MCF 10A (cell line): ENCODE measurements at regions not wholly inside any gene's neighbourhood (a gene's known extent, or its start where the extent isn't known, plus 50 kb on each side); places are given as distances from the start of the nearest gene placed in this dataset.
"Not testable (repeated sequence)": the region's sequence is repeated elsewhere in the genome, so short reads cannot be mapped to it uniquely, and the experiment has no call there.

Experiments used
- BruUV-seq: library from RNA; stranded (reverse); fragments of 400-500 nt; replicated peaks from 2 replicates; lab custom pipeline; 2021; lab: Mats Ljungman, UMichigan
- CTCF ChIA-PET: fragments of 300-600 bp; sonication (Branson Sonifier 250); formaldehyde crosslinking; extraction: SDS; loops from one replicate; lab custom pipeline; 2021; ENCODE audit warnings: antibody characterized with exemption, inconsistent platforms; lab: Yijun Ruan, JAX
- POLR2A ChIA-PET: fragments of 300-600, 350-650 bp; sonication (Branson Sonifier 250); formaldehyde crosslinking; extraction: SDS; loops from one replicate; lab custom pipeline; 2020; ENCODE audit warnings: antibody characterized with exemption, inconsistent platforms; lab: Yijun Ruan, JAX
- DNase-seq: peaks from one replicate; pipeline ENCODE4 v3.0.0-alpha.2; 2018; ENCODE audit not compliant: unreplicated experiment
- H3K27ac Mint-ChIP-seq: one replicate; pipeline ENCODE4 v1.8.0; 2022; ENCODE audit warnings: mild to moderate bottlenecking, low read depth, mixed read lengths; ENCODE audit not compliant: unreplicated experiment
- H3K27me3 Mint-ChIP-seq: one replicate; pipeline ENCODE4 v1.8.0; 2022; ENCODE audit warnings: mixed read lengths; ENCODE audit not compliant: insufficient read depth, unreplicated experiment
- H3K36me3 Mint-ChIP-seq: one replicate; pipeline ENCODE4 v1.8.0; 2022; ENCODE audit warnings: mild to moderate bottlenecking, moderate library complexity, mixed read lengths; ENCODE audit not compliant: insufficient read depth, unreplicated experiment
- H3K4me1 Mint-ChIP-seq: one replicate; pipeline ENCODE4 v1.8.0; 2022; ENCODE audit warnings: mixed read lengths; ENCODE audit not compliant: insufficient read depth, unreplicated experiment
- H3K4me3 Mint-ChIP-seq: one replicate; pipeline ENCODE4 v1.8.0; 2022; ENCODE audit warnings: mild to moderate bottlenecking, moderate library complexity, mixed read lengths; ENCODE audit not compliant: unreplicated experiment
- H3K9me3 Mint-ChIP-seq: one replicate; pipeline ENCODE4 v1.8.0; 2022; ENCODE audit warnings: mixed read lengths; ENCODE audit not compliant: unreplicated experiment
- intact Hi-C: fragments of 100-400 bp; cut with micrococcal nuclease; formaldehyde crosslinking; loops from 2 replicates; pipeline ENCODE4 v1.14.1; 2022
- TF ChIP-seq, protein P1 (sequence below): fragments of 200-600 bp; IDR thresholded peaks from one replicate; pipeline ENCODE4 v1.8.0; 2022; ENCODE audit warnings: antibody characterized with exemption, mild to moderate bottlenecking; ENCODE audit not compliant: unreplicated experiment

DNA sequence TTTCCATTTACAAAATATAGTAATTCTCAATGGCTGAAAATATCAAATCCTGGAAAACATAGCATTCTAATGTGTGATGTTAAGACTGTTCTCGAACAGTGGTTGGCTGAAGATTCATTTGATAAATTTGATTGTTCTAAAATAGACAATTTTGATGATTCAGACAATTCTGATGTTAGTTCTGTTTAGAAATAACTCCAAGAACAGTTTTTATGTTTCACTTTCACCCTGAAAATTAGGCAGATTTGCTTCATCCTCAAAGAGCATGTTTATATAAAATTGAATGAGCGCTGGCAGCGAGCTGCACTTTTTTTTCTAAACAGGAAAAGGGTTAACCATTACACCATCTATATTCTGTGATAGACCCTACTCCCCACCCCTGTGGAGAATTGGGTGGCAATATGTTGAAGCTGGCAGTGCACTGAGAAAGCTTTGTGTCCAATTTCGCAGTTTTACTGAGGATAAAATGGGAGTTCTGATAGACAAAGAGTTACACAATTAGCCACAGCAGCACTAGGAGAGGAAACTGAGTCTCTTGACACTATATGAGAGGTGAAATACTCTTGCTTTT is 69.6 kb upstream of the TMED7 start:
- TF ChIP-seq, protein P1, sequence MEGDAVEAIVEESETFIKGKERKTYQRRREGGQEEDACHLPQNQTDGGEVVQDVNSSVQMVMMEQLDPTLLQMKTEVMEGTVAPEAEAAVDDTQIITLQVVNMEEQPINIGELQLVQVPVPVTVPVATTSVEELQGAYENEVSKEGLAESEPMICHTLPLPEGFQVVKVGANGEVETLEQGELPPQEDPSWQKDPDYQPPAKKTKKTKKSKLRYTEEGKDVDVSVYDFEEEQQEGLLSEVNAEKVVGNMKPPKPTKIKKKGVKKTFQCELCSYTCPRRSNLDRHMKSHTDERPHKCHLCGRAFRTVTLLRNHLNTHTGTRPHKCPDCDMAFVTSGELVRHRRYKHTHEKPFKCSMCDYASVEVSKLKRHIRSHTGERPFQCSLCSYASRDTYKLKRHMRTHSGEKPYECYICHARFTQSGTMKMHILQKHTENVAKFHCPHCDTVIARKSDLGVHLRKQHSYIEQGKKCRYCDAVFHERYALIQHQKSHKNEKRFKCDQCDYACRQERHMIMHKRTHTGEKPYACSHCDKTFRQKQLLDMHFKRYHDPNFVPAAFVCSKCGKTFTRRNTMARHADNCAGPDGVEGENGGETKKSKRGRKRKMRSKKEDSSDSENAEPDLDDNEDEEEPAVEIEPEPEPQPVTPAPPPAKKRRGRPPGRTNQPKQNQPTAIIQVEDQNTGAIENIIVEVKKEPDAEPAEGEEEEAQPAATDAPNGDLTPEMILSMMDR, result no peak
- H3K27me3 Mint-ChIP-seq, result peaks cover 6% of the 10 kb centered on the region
- H3K9me3 Mint-ChIP-seq, result no peaks in the 10 kb centered on the region
- H3K36me3 Mint-ChIP-seq, result no peaks in the 10 kb centered on the region
- ChIA-PET CTCF (interaction anchor here (0.6 kb wide), 2 partner anchors 9 to 333 kb away, joined by 3 to 7 read pairs; no protein-coding TSS in a partner anchor), POLR2A (no interaction called here)
- no peak for DNase-seq
- H3K4me3 Mint-ChIP-seq, result no peak overlapping the region
- H3K27ac Mint-ChIP-seq, result no peak overlapping the region
- intact Hi-C loops, result no loop called here
- BruUV-seq, result no TSS peak
- H3K4me1 Mint-ChIP-seq, result no peaks in the 10 kb centered on the region

GRCh38 chr5:115691814-115692213 is 66.0 kb upstream of the TMED7 start:
- BruUV-seq, H3K4me1 Mint-ChIP-seq, POLR2A ChIA-PET, H3K27me3 Mint-ChIP-seq, H3K36me3 Mint-ChIP-seq, DNase-seq, H3K27ac Mint-ChIP-seq, intact Hi-C loops, CTCF ChIA-PET, H3K9me3 Mint-ChIP-seq, H3K4me3 Mint-ChIP-seq: not testable (repeated sequence)

- DNase-seq, result peak; percentile 15
- Mint-ChIP-seq H3K27me3 (peaks cover 42% of the 10 kb centered on the region), H3K27ac (no peak overlapping the region), H3K9me3 (peaks cover 6% of the 10 kb centered on the region), H3K4me3 (no peak overlapping the region), H3K4me1 (no peaks in the 10 kb centered on the region), H3K36me3 (no peaks in the 10 kb centered on the region)
- POLR2A ChIA-PET, result no interaction called here
- intact Hi-C loops, result no loop called here
- TF ChIP-seq, protein P1, result no peak
- CTCF ChIA-PET, result no interaction called here
- no TSS peak for BruUV-seq
Measured at GRCh38 chr5:115686738-115687074, 60.9 kb upstream of the TMED7 start.

- Mint-ChIP-seq H3K4me3 (no peak overlapping the region), H3K9me3 (peaks cover 6% of the 10 kb centered on the region), H3K27me3 (peaks cover 48% of the 10 kb centered on the region), H3K27ac (no peak overlapping the region), H3K4me1 (no peaks in the 10 kb centered on the region), H3K36me3 (no peaks in the 10 kb centered on the region)
- POLR2A ChIA-PET, result no interaction called here
- BruUV-seq, result no TSS peak
- CTCF ChIA-PET, result no interaction called here
- peak; percentile 35 for DNase-seq
- intact Hi-C loops, result no loop called here
- TF ChIP-seq, protein P1, result no peak
Measured at GRCh38 chr5:115686051-115686737, 60.4 kb upstream of the TMED7 start.
